ENCODE measurements at regions not wholly inside any gene's neighbourhood (a gene's known extent, or its start where the extent isn't known, plus 50 kb on each side); places are given as distances from the start of the nearest gene placed in this dataset.

- no peak for DNase-seq
Observed at GRCh38 chr18:25866331-25866730, 224.1 kb downstream of the SS18 start.

- DNase-seq = no peak
Observed at GRCh38 chr18:25862881-25863600, 227.4 kb downstream of the SS18 start.

- no peak for DNase-seq
Observed at GRCh38 chr18:25853691-25854433, 236.6 kb downstream of the SS18 start.

- no peak for DNase-seq
Observed at GRCh38 chr18:25843791-25844190, 246.6 kb downstream of the SS18 start.

GRCh38 chr18:25842665-25843064, 247.7 kb downstream of the SS18 start:
- DNase-seq = no peak

- no peak for DNase-seq
Observed at GRCh38 chr18:25834061-25834460, 256.4 kb downstream of the SS18 start.

GRCh38 chr18:25832001-25832604, 258.3 kb downstream of the SS18 start:
- no peak for DNase-seq

GRCh38 chr18:25831301-25831701, 259.1 kb downstream of the SS18 start:
- DNase-seq = no peak

GRCh38 chr18:25830787-25831186, 259.6 kb downstream of the SS18 start:
- DNase-seq = no peak

GRCh38 chr18:25827961-25828561, 262.4 kb downstream of the SS18 start:
- DNase-seq = no peak

GRCh38 chr18:25827228-25827627, 263.2 kb downstream of the SS18 start:
- no peak for DNase-seq

- no peak for DNase-seq
Observed at GRCh38 chr18:25826823-25827222, 263.6 kb downstream of the SS18 start.

GRCh38 chr18:25825979-25826776, 264.2 kb downstream of the SS18 start:
- DNase-seq = no peak

- DNase-seq = no peak
Observed at GRCh38 chr18:25825056-25825455, 265.4 kb downstream of the SS18 start.

- no peak for DNase-seq
Observed at GRCh38 chr18:25819746-25820363, 270.6 kb downstream of the SS18 start.

GRCh38 chr18:25818505-25818904, 271.9 kb downstream of the SS18 start:
- DNase-seq = no peak

- no peak for DNase-seq
Observed at GRCh38 chr18:25817546-25818237, 272.7 kb downstream of the SS18 start.

- no peak for DNase-seq
Observed at GRCh38 chr18:25815659-25816058, 274.8 kb downstream of the SS18 start.

GRCh38 chr18:25814841-25815458, 275.5 kb downstream of the SS18 start:
- DNase-seq = no peak

- no peak for DNase-seq
Observed at GRCh38 chr18:25813110-25813509, 277.3 kb downstream of the SS18 start.

GRCh38 chr18:25810736-25811135, 279.7 kb downstream of the SS18 start:
- no peak for DNase-seq
